MCF 10A (cell line): ENCODE measurements at regions not wholly inside any gene's neighbourhood (a gene's known extent, or its start where the extent isn't known, plus 50 kb on each side); places are given as distances from the start of the nearest gene placed in this dataset.

Experiments used
- BruUV-seq: library from RNA; stranded (reverse); fragments of 400-500 nt; replicated peaks from 2 replicates; lab custom pipeline; 2021; lab: Mats Ljungman, UMichigan
- CTCF ChIA-PET: fragments of 300-600 bp; sonication (Branson Sonifier 250); formaldehyde crosslinking; extraction: SDS; loops from one replicate; lab custom pipeline; 2021; ENCODE audit warnings: antibody characterized with exemption, inconsistent platforms; lab: Yijun Ruan, JAX
- POLR2A ChIA-PET: fragments of 300-600, 350-650 bp; sonication (Branson Sonifier 250); formaldehyde crosslinking; extraction: SDS; loops from one replicate; lab custom pipeline; 2020; ENCODE audit warnings: antibody characterized with exemption, inconsistent platforms; lab: Yijun Ruan, JAX
- DNase-seq: peaks from one replicate; pipeline ENCODE4 v3.0.0-alpha.2; 2018; ENCODE audit not compliant: unreplicated experiment
- H3K27ac Mint-ChIP-seq: one replicate; pipeline ENCODE4 v1.8.0; 2022; ENCODE audit warnings: mild to moderate bottlenecking, low read depth, mixed read lengths; ENCODE audit not compliant: unreplicated experiment
- H3K27me3 Mint-ChIP-seq: one replicate; pipeline ENCODE4 v1.8.0; 2022; ENCODE audit warnings: mixed read lengths; ENCODE audit not compliant: insufficient read depth, unreplicated experiment
- H3K36me3 Mint-ChIP-seq: one replicate; pipeline ENCODE4 v1.8.0; 2022; ENCODE audit warnings: mild to moderate bottlenecking, moderate library complexity, mixed read lengths; ENCODE audit not compliant: insufficient read depth, unreplicated experiment
- H3K4me1 Mint-ChIP-seq: one replicate; pipeline ENCODE4 v1.8.0; 2022; ENCODE audit warnings: mixed read lengths; ENCODE audit not compliant: insufficient read depth, unreplicated experiment
- H3K4me3 Mint-ChIP-seq: one replicate; pipeline ENCODE4 v1.8.0; 2022; ENCODE audit warnings: mild to moderate bottlenecking, moderate library complexity, mixed read lengths; ENCODE audit not compliant: unreplicated experiment
- H3K9me3 Mint-ChIP-seq: one replicate; pipeline ENCODE4 v1.8.0; 2022; ENCODE audit warnings: mixed read lengths; ENCODE audit not compliant: unreplicated experiment
- intact Hi-C: fragments of 100-400 bp; cut with micrococcal nuclease; formaldehyde crosslinking; loops from 2 replicates; pipeline ENCODE4 v1.14.1; 2022
- TF ChIP-seq, protein P1 (sequence below): fragments of 200-600 bp; IDR thresholded peaks from one replicate; pipeline ENCODE4 v1.8.0; 2022; ENCODE audit warnings: antibody characterized with exemption, mild to moderate bottlenecking; ENCODE audit not compliant: unreplicated experiment

DNA sequence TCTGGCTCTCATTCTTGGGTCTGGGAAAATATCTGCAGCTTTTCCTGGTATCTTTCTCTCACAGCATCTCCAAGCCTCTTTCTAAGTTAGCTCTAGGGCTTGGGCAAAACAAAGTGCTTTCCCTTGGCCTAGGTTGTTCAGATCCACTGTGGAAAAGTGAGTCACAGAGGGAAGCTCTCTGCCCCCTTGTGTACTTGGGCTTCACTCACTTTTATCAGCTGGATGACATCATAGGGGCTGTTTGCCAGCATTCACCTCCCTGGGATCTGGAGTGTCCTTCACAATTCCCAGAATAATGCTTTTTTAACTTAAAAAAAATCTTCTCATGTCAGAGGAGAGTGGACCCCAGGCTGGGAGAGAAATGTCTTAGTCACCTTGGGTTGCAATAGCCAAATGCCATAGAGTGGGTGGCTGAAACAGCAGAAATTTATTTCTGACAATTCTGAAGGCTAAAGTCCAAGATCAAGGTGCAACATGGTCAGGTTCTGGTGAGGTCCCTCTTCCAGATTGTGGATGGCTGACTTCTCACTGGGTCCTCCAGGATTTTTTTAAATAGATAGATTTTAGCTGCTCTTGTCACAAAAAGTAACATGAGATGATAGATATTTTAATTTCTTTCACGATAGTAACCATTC, 247.8 kb downstream of the SH2D1A start:
- BruUV-seq = no TSS peak
- Mint-ChIP-seq H3K27ac (no peak overlapping the region), H3K4me1 (peaks cover 7% of the 10 kb centered on the region), H3K4me3 (no peak overlapping the region), H3K9me3 (peaks cover 7% of the 10 kb centered on the region), H3K36me3 (no peaks in the 10 kb centered on the region), H3K27me3 (no peaks in the 10 kb centered on the region)
- intact Hi-C loops = no loop called here
- CTCF ChIA-PET = interaction anchor here (0.7 to 1.1 kb wide), 2 partner anchors 25 to 610 kb away, joined by 3 to 5 read pairs; no protein-coding TSS in a partner anchor
- POLR2A ChIA-PET = no interaction called here
- peak; percentile 23 for DNase-seq
- TF ChIP-seq, protein P1, sequence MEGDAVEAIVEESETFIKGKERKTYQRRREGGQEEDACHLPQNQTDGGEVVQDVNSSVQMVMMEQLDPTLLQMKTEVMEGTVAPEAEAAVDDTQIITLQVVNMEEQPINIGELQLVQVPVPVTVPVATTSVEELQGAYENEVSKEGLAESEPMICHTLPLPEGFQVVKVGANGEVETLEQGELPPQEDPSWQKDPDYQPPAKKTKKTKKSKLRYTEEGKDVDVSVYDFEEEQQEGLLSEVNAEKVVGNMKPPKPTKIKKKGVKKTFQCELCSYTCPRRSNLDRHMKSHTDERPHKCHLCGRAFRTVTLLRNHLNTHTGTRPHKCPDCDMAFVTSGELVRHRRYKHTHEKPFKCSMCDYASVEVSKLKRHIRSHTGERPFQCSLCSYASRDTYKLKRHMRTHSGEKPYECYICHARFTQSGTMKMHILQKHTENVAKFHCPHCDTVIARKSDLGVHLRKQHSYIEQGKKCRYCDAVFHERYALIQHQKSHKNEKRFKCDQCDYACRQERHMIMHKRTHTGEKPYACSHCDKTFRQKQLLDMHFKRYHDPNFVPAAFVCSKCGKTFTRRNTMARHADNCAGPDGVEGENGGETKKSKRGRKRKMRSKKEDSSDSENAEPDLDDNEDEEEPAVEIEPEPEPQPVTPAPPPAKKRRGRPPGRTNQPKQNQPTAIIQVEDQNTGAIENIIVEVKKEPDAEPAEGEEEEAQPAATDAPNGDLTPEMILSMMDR = no peak

DNA sequence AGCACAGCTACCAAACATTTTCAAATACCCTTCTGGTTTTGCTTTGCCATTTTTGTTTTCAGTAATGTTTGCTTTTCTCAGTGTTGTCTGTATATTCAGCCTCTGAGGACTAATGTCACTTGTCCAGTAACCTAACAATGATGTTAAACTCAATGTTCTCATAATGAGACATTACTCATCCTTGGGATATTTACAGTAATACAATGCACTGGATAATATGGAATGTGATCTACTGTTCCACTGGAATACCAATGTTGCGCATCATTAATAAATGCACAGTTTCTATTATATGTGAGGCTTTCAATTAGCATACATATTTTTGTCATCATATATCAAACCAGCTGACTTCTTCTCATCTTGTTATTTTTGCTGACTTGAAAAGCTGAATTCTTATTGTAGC, 259.1 kb downstream of the SH2D1A start:
- no peak overlapping the region for H3K4me3 Mint-ChIP-seq
- peaks cover 8% of the 10 kb centered on the region for H3K9me3 Mint-ChIP-seq
- H3K4me1 Mint-ChIP-seq = no peaks in the 10 kb centered on the region
- ChIA-PET CTCF (interaction anchor here (1.5 kb wide), 1 partner anchor 9 kb away, joined by 3 read pairs; no protein-coding TSS in a partner anchor), POLR2A (interaction anchor here (0.6 kb wide), 1 partner anchor 141 kb away, joined by 4 read pairs; no protein-coding TSS in a partner anchor)
- BruUV-seq = no TSS peak
- DNase-seq = no peak
- no peaks in the 10 kb centered on the region for H3K36me3 Mint-ChIP-seq
- intact Hi-C loops = no loop called here
- H3K27me3 Mint-ChIP-seq = no peaks in the 10 kb centered on the region
- TF ChIP-seq, protein P1 = no peak
- no peak overlapping the region for H3K27ac Mint-ChIP-seq

DNA sequence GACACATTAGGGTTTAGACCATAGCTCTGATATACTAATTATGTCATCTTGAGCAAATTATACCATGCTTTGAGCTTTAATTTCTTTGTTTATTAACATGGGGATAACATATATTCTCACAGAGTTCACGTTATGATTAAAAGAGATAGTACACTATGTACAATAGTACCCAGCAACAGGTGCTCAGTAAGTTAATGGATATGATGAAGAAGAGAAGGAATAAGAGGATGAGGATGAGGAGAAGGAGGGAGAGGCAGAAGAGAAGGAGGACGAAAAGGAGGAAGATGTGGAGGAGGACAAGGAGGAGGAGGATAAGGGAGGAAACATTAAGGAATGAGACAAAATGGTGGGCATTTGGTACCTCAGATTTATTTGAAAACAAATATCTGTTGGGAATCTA, 260.4 kb downstream of the SH2D1A start:
- Mint-ChIP-seq H3K27me3 (no peaks in the 10 kb centered on the region), H3K27ac (no peak overlapping the region)

DNA sequence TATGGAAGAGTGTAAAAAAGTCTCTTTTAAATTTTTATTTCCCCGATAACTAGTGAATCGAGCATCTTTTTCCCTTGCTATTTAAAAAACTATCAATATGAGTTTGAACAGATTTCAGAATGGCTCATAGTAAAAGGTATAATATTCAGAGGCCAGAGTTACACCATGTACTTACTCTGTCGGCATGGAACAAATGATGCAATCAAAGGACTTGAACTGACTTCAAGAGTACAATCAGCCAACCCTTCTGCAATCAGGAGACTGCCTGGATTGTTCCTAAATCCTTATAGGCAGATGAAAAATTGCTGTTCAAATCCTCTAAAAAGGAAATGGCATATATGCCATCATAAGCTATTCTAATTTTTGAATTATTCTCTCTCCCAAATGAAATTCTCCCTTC, 273.3 kb downstream of the SH2D1A start:
- H3K9me3 Mint-ChIP-seq = no peaks in the 10 kb centered on the region
- peaks cover 6% of the 10 kb centered on the region for H3K4me1 Mint-ChIP-seq
- H3K27me3 Mint-ChIP-seq = no peaks in the 10 kb centered on the region
- no peak overlapping the region for H3K4me3 Mint-ChIP-seq
- POLR2A ChIA-PET = interaction anchor here (0.8 kb wide), 1 partner anchor 11 kb away, joined by 3 read pairs; no protein-coding TSS in a partner anchor
- CTCF ChIA-PET = no interaction called here
- BruUV-seq = no TSS peak
- TF ChIP-seq, protein P1 = no peak
- no peak overlapping the region for H3K27ac Mint-ChIP-seq
- DNase-seq = peak; percentile 17
- intact Hi-C loops = no loop called here
- H3K36me3 Mint-ChIP-seq = no peaks in the 10 kb centered on the region

More for the DNA sequence above, 260.4 kb downstream of the SH2D1A start:
- Mint-ChIP-seq H3K36me3 (no peaks in the 10 kb centered on the region), H3K4me3 (no peak overlapping the region), H3K9me3 (no peaks in the 10 kb centered on the region), H3K4me1 (no peaks in the 10 kb centered on the region)
- POLR2A ChIA-PET = no interaction called here
- TF ChIP-seq, protein P1 = no peak
- intact Hi-C loops = no loop called here
- CTCF ChIA-PET = interaction anchor here (1.5 kb wide), 1 partner anchor 8 kb away, joined by 3 read pairs; no protein-coding TSS in a partner anchor
- DNase-seq = no peak
- no TSS peak for BruUV-seq
